ENCODE measurements at regions not wholly inside any gene's neighbourhood (a gene's known extent, or its start where the extent isn't known, plus 50 kb on each side); places are given as distances from the start of the nearest gene placed in this dataset.

DNA sequence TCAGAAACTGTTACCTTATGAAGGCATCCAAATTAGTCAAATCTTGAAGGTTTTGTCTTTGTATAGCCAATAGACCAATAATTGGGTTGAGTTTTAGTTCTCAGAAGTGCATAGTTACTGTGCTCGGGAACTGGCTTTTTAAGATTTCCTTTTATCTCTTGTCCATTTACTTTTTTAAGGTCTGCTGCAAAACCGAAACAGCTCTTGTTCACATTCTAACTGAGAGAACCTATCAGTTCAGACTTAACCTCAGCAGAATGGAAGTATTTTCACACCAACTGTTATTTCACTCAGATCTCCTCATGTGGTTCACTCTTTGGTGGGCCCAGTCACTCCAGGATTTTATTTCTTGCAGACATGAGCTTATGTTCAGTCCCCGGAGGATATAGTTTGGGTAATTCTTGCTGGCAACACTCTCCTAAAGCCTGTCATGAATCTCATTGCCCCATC lies 55.5 kb downstream of the TPBG start:
- TF ChIP-seq, protein P1, sequence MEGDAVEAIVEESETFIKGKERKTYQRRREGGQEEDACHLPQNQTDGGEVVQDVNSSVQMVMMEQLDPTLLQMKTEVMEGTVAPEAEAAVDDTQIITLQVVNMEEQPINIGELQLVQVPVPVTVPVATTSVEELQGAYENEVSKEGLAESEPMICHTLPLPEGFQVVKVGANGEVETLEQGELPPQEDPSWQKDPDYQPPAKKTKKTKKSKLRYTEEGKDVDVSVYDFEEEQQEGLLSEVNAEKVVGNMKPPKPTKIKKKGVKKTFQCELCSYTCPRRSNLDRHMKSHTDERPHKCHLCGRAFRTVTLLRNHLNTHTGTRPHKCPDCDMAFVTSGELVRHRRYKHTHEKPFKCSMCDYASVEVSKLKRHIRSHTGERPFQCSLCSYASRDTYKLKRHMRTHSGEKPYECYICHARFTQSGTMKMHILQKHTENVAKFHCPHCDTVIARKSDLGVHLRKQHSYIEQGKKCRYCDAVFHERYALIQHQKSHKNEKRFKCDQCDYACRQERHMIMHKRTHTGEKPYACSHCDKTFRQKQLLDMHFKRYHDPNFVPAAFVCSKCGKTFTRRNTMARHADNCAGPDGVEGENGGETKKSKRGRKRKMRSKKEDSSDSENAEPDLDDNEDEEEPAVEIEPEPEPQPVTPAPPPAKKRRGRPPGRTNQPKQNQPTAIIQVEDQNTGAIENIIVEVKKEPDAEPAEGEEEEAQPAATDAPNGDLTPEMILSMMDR (conservative IDR thresholded peaks at IDR 0.05; ENCODE audit: low read depth, low read length) = no peak
- DNase-seq (ENCODE audit: low read depth) = no peak
- H3K4me3 ChIP-seq (ENCODE audit: low read length) = no peak overlapping the region

DNA sequence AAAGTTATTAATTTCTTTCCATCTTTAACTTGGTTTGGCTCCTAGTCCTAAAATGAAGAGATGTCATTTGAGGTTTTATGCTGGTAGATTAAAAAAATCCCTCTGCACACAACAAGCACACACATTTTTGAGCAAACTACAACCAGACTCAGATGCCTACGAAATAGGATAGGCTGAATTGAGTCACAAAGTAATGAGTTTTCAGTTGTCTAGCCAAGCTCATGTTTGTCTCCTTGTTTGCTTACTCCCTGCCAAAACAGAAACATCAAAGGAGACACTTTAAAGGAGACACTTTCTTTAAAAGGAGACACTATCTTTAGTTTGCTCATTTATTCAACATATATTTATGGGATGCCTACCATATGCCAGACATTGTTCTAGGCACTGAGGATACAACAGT lies 56.2 kb downstream of the TPBG start:
- DNase-seq (ENCODE audit: low read depth) = no peak
- no peak overlapping the region for H3K4me3 ChIP-seq (ENCODE audit: low read length)
- TF ChIP-seq, protein P1 (conservative IDR thresholded peaks at IDR 0.05; ENCODE audit: low read depth, low read length) = no peak

- TF ChIP-seq, protein P1 (conservative IDR thresholded peaks at IDR 0.05; ENCODE audit: low read depth, low read length) = no peak
- no peak for DNase-seq (ENCODE audit: low read depth)
Measured at GRCh38 chr6:82430611-82431010, 67.0 kb downstream of the TPBG start.

DNA sequence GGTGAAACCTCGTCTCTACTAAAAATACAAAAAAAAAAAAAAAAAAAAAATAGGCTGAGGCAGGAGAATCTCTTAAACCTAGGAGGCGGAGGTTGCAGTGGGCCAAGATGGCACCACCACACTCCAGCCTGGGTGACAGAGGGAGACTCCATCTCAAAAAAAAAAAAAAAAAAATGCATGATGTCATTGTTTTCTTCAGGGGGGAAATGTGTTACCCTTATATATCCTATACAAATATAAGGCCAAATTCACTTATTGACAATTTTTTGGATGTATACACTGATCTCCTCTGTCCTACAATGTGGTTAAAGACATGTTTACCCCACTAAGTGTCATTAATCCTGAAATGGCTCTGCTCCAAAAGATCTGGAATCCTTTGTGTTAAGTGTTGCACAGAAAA lies 73.1 kb downstream of the TPBG start:
- TF ChIP-seq, protein P1 (conservative IDR thresholded peaks at IDR 0.05; ENCODE audit: low read depth, low read length) = no peak
- DNase-seq (ENCODE audit: low read depth) = no peak
- H3K4me3 ChIP-seq (ENCODE audit: low read length) = no peak overlapping the region

More at GRCh38 chr6:82430611-82431010, 67.0 kb downstream of the TPBG start:
- H3K4me3 ChIP-seq (ENCODE audit: low read length) = no peak overlapping the region

DNA sequence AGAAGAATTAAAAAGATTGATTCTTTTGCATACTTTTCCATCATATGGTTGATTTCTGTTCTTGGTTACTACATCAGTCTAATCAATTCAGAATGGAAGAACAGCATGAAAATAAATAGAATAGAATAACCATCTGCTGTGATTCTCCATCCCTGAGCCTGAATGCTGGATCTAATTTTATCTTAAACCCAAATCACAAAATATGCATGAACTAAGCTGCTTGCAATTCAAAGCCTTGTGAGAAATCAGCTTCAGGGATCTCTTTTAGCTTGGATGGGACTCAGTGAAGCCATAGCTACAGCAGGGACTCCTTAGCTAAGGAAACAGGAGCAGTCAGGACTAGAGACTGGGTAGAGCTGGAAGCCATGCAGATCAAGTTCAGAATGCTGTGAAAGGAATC lies 74.1 kb downstream of the TPBG start:
- TF ChIP-seq, protein P1 (conservative IDR thresholded peaks at IDR 0.05; ENCODE audit: low read depth, low read length) = no peak
- no peak overlapping the region for H3K4me3 ChIP-seq (ENCODE audit: low read length)
- no peak for DNase-seq (ENCODE audit: low read depth)

- DNase-seq (ENCODE audit: low read depth) = no peak
- no peak overlapping the region for H3K4me3 ChIP-seq (ENCODE audit: low read length)
- TF ChIP-seq, protein P1 (conservative IDR thresholded peaks at IDR 0.05; ENCODE audit: low read depth, low read length) = no peak
Measured at GRCh38 chr6:82441047-82441855, 77.6 kb downstream of the TPBG start.

Measured in retinal pigment epithelial cell (primary cell).